HFFc6 (cell line): ENCODE measurements at regions not wholly inside any gene's neighbourhood (a gene's known extent, or its start where the extent isn't known, plus 50 kb on each side); places are given as distances from the start of the nearest gene placed in this dataset.
A peak's percentile ranks its signal among the peaks of the same experiment; 100 is the strongest.

Experiments
- DNase-seq: peaks from one replicate; pipeline ENCODE4 v3.0.0-alpha.2; 2018
- H3K27ac Mint-ChIP-seq: 2 replicates; pipeline ENCODE4 v1.8.0; 2020; ENCODE audit warnings: mild to moderate bottlenecking, mixed read lengths
- H3K27me3 Mint-ChIP-seq: 2 replicates; pipeline ENCODE4 v1.8.0; 2021; ENCODE audit warnings: mild to moderate bottlenecking, moderate library complexity, mixed read lengths; ENCODE audit not compliant: insufficient read depth
- H3K36me3 Mint-ChIP-seq: 2 replicates; pipeline ENCODE4 v1.8.0; 2021; ENCODE audit warnings: low read depth, mixed read lengths
- H3K4me1 Mint-ChIP-seq: 2 replicates; pipeline ENCODE4 v1.8.0; 2020; ENCODE audit warnings: low read depth, mixed read lengths
- H3K4me3 Mint-ChIP-seq: 2 replicates; pipeline ENCODE4 v1.8.0; 2020; ENCODE audit warnings: mild to moderate bottlenecking, moderate library complexity, mixed read lengths
- H3K9me3 Mint-ChIP-seq: 2 replicates; pipeline ENCODE4 v1.8.0; 2020; ENCODE audit warnings: mild to moderate bottlenecking, mixed read lengths
- CTCF ChIP-seq: fragments of 200-600 bp; sonication (generic); IDR thresholded peaks from 2 replicates; pipeline ENCODE4 v1.5.0; 2021; ENCODE audit warnings: antibody characterized with exemption, mild to moderate bottlenecking

- Mint-ChIP-seq H3K36me3 (no peaks in the 10 kb centered on the region), H3K27me3 (peaks cover 15% of the 10 kb centered on the region), H3K4me3 (no peak overlapping the region), H3K27ac (no peak overlapping the region; the same call in 1 of the 2 replicates), H3K9me3 (no peaks in the 10 kb centered on the region), H3K4me1 (peaks cover 18% of the 10 kb centered on the region; the same call in 1 of the 2 replicates)
- DNase-seq = peak; percentile 17
- TF ChIP-seq CTCF = no peak
These were observed 209.6 kb upstream of the TNC start for GRCh38 chr9:115327436-115328122.

- DNase-seq = peak; percentile 58
These were observed 210.3 kb upstream of the TNC start for GRCh38 chr9:115328228-115328627.

GRCh38 chr9:115328677-115329076 lies 210.7 kb upstream of the TNC start:
- Mint-ChIP-seq H3K36me3 (no peaks in the 10 kb centered on the region), H3K4me1 (peaks cover 18% of the 10 kb centered on the region; the same call in 1 of the 2 replicates), H3K9me3 (no peaks in the 10 kb centered on the region), H3K4me3 (no peak overlapping the region), H3K27me3 (peaks cover 17% of the 10 kb centered on the region), H3K27ac (peak overlapping the region; percentile 50; the same call in 1 of the 2 replicates)
- DNase-seq = no peak
- TF ChIP-seq CTCF = no peak

More at GRCh38 chr9:115328228-115328627, 210.3 kb upstream of the TNC start:
- peaks cover 15% of the 10 kb centered on the region for H3K27me3 Mint-ChIP-seq
- H3K36me3 Mint-ChIP-seq = no peaks in the 10 kb centered on the region
- H3K27ac Mint-ChIP-seq = peak overlapping the region; percentile 50; the same call in 1 of the 2 replicates
- no peaks in the 10 kb centered on the region for H3K9me3 Mint-ChIP-seq
- no peak overlapping the region for H3K4me3 Mint-ChIP-seq
- TF ChIP-seq CTCF = no peak
- peaks cover 18% of the 10 kb centered on the region; the same call in 1 of the 2 replicates for H3K4me1 Mint-ChIP-seq

- Mint-ChIP-seq H3K27me3 (peaks cover 16% of the 10 kb centered on the region), H3K4me1 (peaks cover 4% of the 10 kb centered on the region; the same call in 1 of the 2 replicates), H3K9me3 (peaks cover 4% of the 10 kb centered on the region; the same call in 1 of the 2 replicates), H3K36me3 (no peaks in the 10 kb centered on the region), H3K27ac (no peak overlapping the region), H3K4me3 (no peak overlapping the region)
- no peak for TF ChIP-seq CTCF
- no peak for DNase-seq
These were observed 215.5 kb upstream of the TNC start for GRCh38 chr9:115333277-115334070.

- DNase-seq = no peak
- Mint-ChIP-seq H3K4me1 (no peaks in the 10 kb centered on the region), H3K9me3 (peaks cover 4% of the 10 kb centered on the region; the same call in 1 of the 2 replicates), H3K27ac (no peak overlapping the region), H3K36me3 (no peaks in the 10 kb centered on the region), H3K4me3 (no peak overlapping the region), H3K27me3 (peaks cover 22% of the 10 kb centered on the region)
- no peak for TF ChIP-seq CTCF
These were observed 217.5 kb upstream of the TNC start for GRCh38 chr9:115335439-115335838.
